ENCODE measurements at regions not wholly inside any gene's neighbourhood (a gene's known extent, or its start where the extent isn't known, plus 50 kb on each side); places are given as distances from the start of the nearest gene placed in this dataset.

- Histone ChIP-seq H3K18ac (ENCODE audit: low read depth, low read length) (no peak overlapping the region), H4K5ac (ENCODE audit: low read depth, low read length) (no peak overlapping the region), H3K36me3 (ENCODE audit: control insufficient read depth, insufficient read depth, low read length) (no peaks in the 10 kb centered on the region), H3K4me1 (ENCODE audit: control insufficient read depth, insufficient read depth, low read length) (no peaks in the 10 kb centered on the region), H3K4ac (ENCODE audit: low read depth, low read length) (no peak overlapping the region), H3K9me3 (ENCODE audit: control insufficient read depth, insufficient read depth, low read length) (0 out of 2 replicates have a peak, but pooled peaks cover 1% of the 10 kb centered on the region), H3K9me1 (ENCODE audit: insufficient read depth, low read length) (no peaks in the 10 kb centered on the region), H2AK5ac (ENCODE audit: low read depth, low read length) (no peak overlapping the region), H3K27ac (ENCODE audit: insufficient read depth, low read length) (no peak overlapping the region), H4K8ac (ENCODE audit: low read depth in 2 of 2, low read length in 2 of 2) (no peak overlapping the region), H4K91ac (ENCODE audit: insufficient read depth, low read depth, low read length) (no peak overlapping the region), H2BK20ac (ENCODE audit: low read depth, low read length) (no peak overlapping the region), H3K9ac (ENCODE audit: low read depth, low read length) (no peak overlapping the region), H3K27me3 (ENCODE audit: control insufficient read depth, insufficient read depth, low read length) (no peaks in the 10 kb centered on the region), H2BK120ac (ENCODE audit: low read depth, low read length) (no peak overlapping the region), H3K4me2 (ENCODE audit: low read depth, low read length) (no peak overlapping the region), H3K4me3 (ENCODE audit: insufficient read depth, low read depth, low read length) (no peak overlapping the region), H4K20me1 (ENCODE audit: insufficient read depth, low read length) (no peaks in the 10 kb centered on the region), H3K14ac (replicated peaks; ENCODE audit: low read depth, low read length) (no peak overlapping the region), H2AFZ (replicated peaks; ENCODE audit: low read length, poor library complexity) (no peak overlapping the region), H2AK9ac (replicated peaks; ENCODE audit: low read depth, low read length, poor library complexity) (no peak overlapping the region), H2BK5ac (ENCODE audit: low read depth, low read length, poor library complexity, severe bottlenecking) (no peak overlapping the region), H2BK15ac (ENCODE audit: low read depth, low read length) (no peak overlapping the region), H3K79me1 (ENCODE audit: low read depth in 1 of 2, low read length in 2 of 2) (no peaks in the 10 kb centered on the region), H3K23ac (ENCODE audit: low read depth, low read length) (no peak overlapping the region), H3K56ac (ENCODE audit: extremely low read depth, insufficient read depth, low read length) (no peak overlapping the region)
- CTCF ChIA-PET = no interaction called here
- in situ Hi-C loops (cut with MboI; ENCODE audit: low sequenced_read_pairs) (no loop called here), dilution Hi-C loops (cut with HindIII; ENCODE audit: low sequenced_read_pairs, unreplicated experiment) (no loop called here), intact Hi-C loops (cut with micrococcal nuclease) (no loop called here)
- TF ChIP-seq, protein P1, sequence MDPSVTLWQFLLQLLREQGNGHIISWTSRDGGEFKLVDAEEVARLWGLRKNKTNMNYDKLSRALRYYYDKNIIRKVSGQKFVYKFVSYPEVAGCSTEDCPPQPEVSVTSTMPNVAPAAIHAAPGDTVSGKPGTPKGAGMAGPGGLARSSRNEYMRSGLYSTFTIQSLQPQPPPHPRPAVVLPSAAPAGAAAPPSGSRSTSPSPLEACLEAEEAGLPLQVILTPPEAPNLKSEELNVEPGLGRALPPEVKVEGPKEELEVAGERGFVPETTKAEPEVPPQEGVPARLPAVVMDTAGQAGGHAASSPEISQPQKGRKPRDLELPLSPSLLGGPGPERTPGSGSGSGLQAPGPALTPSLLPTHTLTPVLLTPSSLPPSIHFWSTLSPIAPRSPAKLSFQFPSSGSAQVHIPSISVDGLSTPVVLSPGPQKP (IDR thresholded peaks at IDR 0.05; ENCODE audit: borderline replicate concordance, low read depth, low read length) = no peak
- TF ChIP-seq RAD21 (IDR thresholded peaks at IDR 0.05; ENCODE audit: low read length) (no peak), CTCF (conservative IDR thresholded peaks at IDR 0.05; ENCODE audit: low read depth, low read length) (no peak), CHD1 (IDR thresholded peaks at IDR 0.05; ENCODE audit: low read depth, low read length) (no peak), MXI1 (IDR thresholded peaks at IDR 0.05; ENCODE audit: borderline replicate concordance, low read depth, low read length) (no peak), POLR2A (IDR thresholded peaks at IDR 0.05; ENCODE audit: low read depth, low read length) (no peak), RCOR1 (IDR thresholded peaks at IDR 0.05; ENCODE audit: insufficient replicate concordance, low read length) (no peak), RFX5 (IDR thresholded peaks at IDR 0.05; ENCODE audit: low read depth, low read length) (no peak), CEBPB (IDR thresholded peaks at IDR 0.05; ENCODE audit: low read depth, low read length) (no peak), MAFK (IDR thresholded peaks at IDR 0.05; ENCODE audit: low read depth, low read length) (no peak), BHLHE40 (IDR thresholded peaks at IDR 0.05; ENCODE audit: low read depth, low read length) (no peak), FOS (IDR thresholded peaks at IDR 0.05; ENCODE audit: low read depth, low read length) (no peak)
- POLR2A ChIA-PET (ENCODE audit: unreplicated experiment) = no interaction called here
- DNase-seq (no peak), ATAC-seq (ENCODE audit: low read depth) (no peak)
- no CpG with 5 or more reads among the region's 1 CpG for WGBS, 2 experiments (ENCODE audit: extremely low coverage in 2 of 2, insufficient read length in 1 of 2)
- BruUV-seq (replicated peaks) = no TSS peak
Observed at GRCh38 chr5:156025656-156026055, 301.3 kb upstream of the SGCD start.
